ENCODE measurements at regions not wholly inside any gene's neighbourhood (a gene's known extent, or its start where the extent isn't known, plus 50 kb on each side); places are given as distances from the start of the nearest gene placed in this dataset.
"Not testable (repeated sequence)": the region's sequence is repeated elsewhere in the genome, so short reads cannot be mapped to it uniquely, and the experiment has no call there.

DNA sequence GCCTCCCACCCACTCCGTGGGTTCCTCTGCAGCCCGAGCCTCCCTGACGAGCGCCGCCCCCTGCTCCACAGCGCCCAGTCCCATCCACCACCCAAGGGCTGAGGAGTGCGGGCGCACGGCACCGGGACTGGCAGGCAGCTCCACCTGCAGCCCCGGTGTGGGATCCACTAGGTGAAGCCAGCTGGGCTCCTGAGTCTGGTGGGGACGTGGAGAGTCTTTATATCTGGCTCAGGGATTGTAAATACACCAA lies 134.5 kb upstream of the ATXN7L3B start:
- TF ChIP-seq, protein P1, sequence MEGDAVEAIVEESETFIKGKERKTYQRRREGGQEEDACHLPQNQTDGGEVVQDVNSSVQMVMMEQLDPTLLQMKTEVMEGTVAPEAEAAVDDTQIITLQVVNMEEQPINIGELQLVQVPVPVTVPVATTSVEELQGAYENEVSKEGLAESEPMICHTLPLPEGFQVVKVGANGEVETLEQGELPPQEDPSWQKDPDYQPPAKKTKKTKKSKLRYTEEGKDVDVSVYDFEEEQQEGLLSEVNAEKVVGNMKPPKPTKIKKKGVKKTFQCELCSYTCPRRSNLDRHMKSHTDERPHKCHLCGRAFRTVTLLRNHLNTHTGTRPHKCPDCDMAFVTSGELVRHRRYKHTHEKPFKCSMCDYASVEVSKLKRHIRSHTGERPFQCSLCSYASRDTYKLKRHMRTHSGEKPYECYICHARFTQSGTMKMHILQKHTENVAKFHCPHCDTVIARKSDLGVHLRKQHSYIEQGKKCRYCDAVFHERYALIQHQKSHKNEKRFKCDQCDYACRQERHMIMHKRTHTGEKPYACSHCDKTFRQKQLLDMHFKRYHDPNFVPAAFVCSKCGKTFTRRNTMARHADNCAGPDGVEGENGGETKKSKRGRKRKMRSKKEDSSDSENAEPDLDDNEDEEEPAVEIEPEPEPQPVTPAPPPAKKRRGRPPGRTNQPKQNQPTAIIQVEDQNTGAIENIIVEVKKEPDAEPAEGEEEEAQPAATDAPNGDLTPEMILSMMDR (IDR thresholded peaks at IDR 0.05) = not testable (repeated sequence)
- TF ChIP-seq POLR2A (IDR thresholded peaks at IDR 0.05) = not testable (repeated sequence)
